H1 (cell line): ENCODE measurements at regions not wholly inside any gene's neighbourhood (a gene's known extent, or its start where the extent isn't known, plus 50 kb on each side); places are given as distances from the start of the nearest gene placed in this dataset.

Source experiments
- CTCF ChIA-PET: fragments of 300-600 bp; sonication (Branson Sonifier 250); formaldehyde crosslinking; loops from one replicate; lab custom pipeline; 2021; ENCODE audit not compliant: partially characterized antibody; lab: Charles Lee
- POLR2A ChIA-PET: fragments of 300-600 bp; sonication (Branson Sonifier 250); formaldehyde crosslinking; loops from one replicate; lab custom pipeline; 2021; ENCODE audit warnings: inconsistent platforms; ENCODE audit not compliant: partially characterized antibody; lab: Charles Lee
- DNase-seq, 2 experiments: peaks; one replicate each; pipeline versions ENCODE4 v3.0.0 to v3.0.0-alpha.2; 2010 to 2022; ENCODE audit warnings: low spot score in 2 of 2, low read depth in 1 of 2, mixed read lengths in 1 of 2
- FAIRE-seq: peaks from 2 replicates; lab custom pipeline; 2011; peaks lifted over from hg19 to GRCh38; lab: Jason Lieb, UNC
- H2AFZ ChIP-seq: 2 replicates; pipeline ENCODE4 v1.8.1; 2012; ENCODE audit warnings: low read length, inconsistent platforms
- H2AK5ac ChIP-seq: 2 replicates; pipeline ENCODE4 v1.6.1; 2013; ENCODE audit warnings: low read depth, low read length
- H2BK120ac ChIP-seq: replicated peaks from 2 replicates; pipeline ENCODE3; 2013; ENCODE audit warnings: low read depth, low read length, inconsistent platforms
- H2BK12ac ChIP-seq: 2 replicates; pipeline ENCODE4 v1.6.1; 2013; ENCODE audit warnings: low read depth, low read length
- H2BK15ac ChIP-seq: 2 replicates; pipeline ENCODE4 v1.6.1; 2013; ENCODE audit warnings: low read length
- H2BK20ac ChIP-seq: 2 replicates; pipeline ENCODE4 v1.6.1; 2013; ENCODE audit warnings: low read length
- H2BK5ac ChIP-seq: 2 replicates; pipeline ENCODE4 v1.6.1; 2013; ENCODE audit warnings: low read depth, low read length
- H3K14ac ChIP-seq: 2 replicates; pipeline ENCODE4 v1.6.1; 2013; ENCODE audit warnings: inconsistent platforms; ENCODE audit not compliant: insufficient read length
- H3K18ac ChIP-seq: 2 replicates; pipeline ENCODE4 v1.6.1; 2013; ENCODE audit warnings: low read length; ENCODE audit errors: extremely low read depth
- H3K23ac ChIP-seq: 2 replicates; pipeline ENCODE4 v1.6.1; 2013; ENCODE audit warnings: inconsistent platforms; ENCODE audit not compliant: insufficient read length
- H3K23me2 ChIP-seq: 2 replicates; pipeline ENCODE4 v1.6.1; 2013; ENCODE audit warnings: low read depth, low read length
- H3K27ac ChIP-seq: 2 replicates; pipeline ENCODE4 v1.6.1; 2011; ENCODE audit warnings: low read depth, low read length, inconsistent platforms
- H3K27me3 ChIP-seq, 4 experiments: replicated peaks in 1 of 4; 1 replicate in 1 of 4; 2 replicates in 3 of 4; pipeline versions ENCODE4 v1.6.1 to v1.8.1; 2011 to 2013; ENCODE audit warnings: low read length in 3 of 4, mild to moderate bottlenecking in 3 of 4, inconsistent platforms in 2 of 4, mixed read lengths in 2 of 4, moderate library complexity in 1 of 4; ENCODE audit not compliant: control insufficient read depth in 3 of 4, insufficient read depth in 3 of 4; ENCODE audit errors: extremely low read depth in 1 of 4
- H3K36me3 ChIP-seq, 4 experiments: 2 replicates each; pipeline versions ENCODE4 v1.6.1 to v1.8.1; 2011 to 2013; ENCODE audit warnings: mild to moderate bottlenecking in 4 of 4, low read length in 3 of 4, moderate library complexity in 2 of 4, control low read depth in 1 of 4, inconsistent platforms in 1 of 4; ENCODE audit not compliant: insufficient read depth in 4 of 4, control insufficient read depth in 2 of 4
- H3K4ac ChIP-seq: replicated peaks from 2 replicates; pipeline ENCODE3; 2013; ENCODE audit warnings: low read length, low read depth, mixed read lengths, inconsistent platforms; ENCODE audit not compliant: insufficient read length
- H3K4me1 ChIP-seq, 4 experiments: replicated peaks in 1 of 4; 1 replicate in 1 of 4; 2 replicates in 3 of 4; pipeline versions ENCODE4 v1.6.1 to v1.8.1; 2011 to 2013; ENCODE audit warnings: low read length in 3 of 4, inconsistent platforms in 2 of 4, mixed read lengths in 1 of 4; ENCODE audit not compliant: insufficient read depth in 4 of 4, control insufficient read depth in 3 of 4
- H3K4me2 ChIP-seq, 2 experiments: 2 replicates each; pipeline versions ENCODE4 v1.6.1 to v1.8.1; 2011 to 2013; ENCODE audit warnings: low read depth in 2 of 2, low read length in 2 of 2, control low read depth in 1 of 2, inconsistent platforms in 1 of 2, mild to moderate bottlenecking in 1 of 2; ENCODE audit not compliant: insufficient read depth in 1 of 2
- H3K4me3 ChIP-seq, 4 experiments: fragments of 200-600, 300-600 bp in 1 of 4; sonication (generic), shearing (Covaris generic), sonication (Bioruptor Twin) in 1 of 4; 2 replicates each; pipeline versions ENCODE4 v1.5.1 to v1.8.1; 2011 to 2016; ENCODE audit warnings: low read length in 4 of 4, low read depth in 3 of 4, control low read depth in 2 of 4, inconsistent platforms in 2 of 4, mild to moderate bottlenecking in 2 of 4, mixed read lengths in 1 of 4, moderate library complexity in 1 of 4; ENCODE audit not compliant: insufficient read depth in 2 of 4; ENCODE audit errors: extremely low read depth in 1 of 4
- H3K56ac ChIP-seq: replicated peaks from 2 replicates; pipeline ENCODE3; 2013; ENCODE audit warnings: low read depth, mild to moderate bottlenecking, mixed read lengths, low read length, inconsistent platforms; ENCODE audit not compliant: insufficient read length
- H3K79me1 ChIP-seq: 2 replicates; pipeline ENCODE4 v1.6.1; 2013; ENCODE audit warnings: low read depth, low read length, control low read depth
- H3K79me2 ChIP-seq, 2 experiments: 2 replicates each; pipeline versions ENCODE4 v1.6.1 to v1.8.1; 2012 to 2013; ENCODE audit warnings: low read length in 2 of 2, mild to moderate bottlenecking in 2 of 2, inconsistent platforms in 1 of 2; ENCODE audit not compliant: insufficient read depth in 2 of 2, control insufficient read depth in 1 of 2
- H3K9ac ChIP-seq, 4 experiments: replicated peaks in 1 of 4; 1 replicate in 1 of 4; 2 replicates in 3 of 4; pipeline versions ENCODE4 v1.6.1 to v1.8.1; 2011 to 2013; ENCODE audit warnings: low read depth in 3 of 4, low read length in 3 of 4, control low read depth in 2 of 4, mild to moderate bottlenecking in 2 of 4, moderate library complexity in 2 of 4, inconsistent platforms in 1 of 4; ENCODE audit errors: extremely low read depth in 1 of 4
- H3K9me3 ChIP-seq, 2 experiments: 2 replicates each; pipeline versions ENCODE4 v1.6.1 to v1.8.1; 2012 to 2013; ENCODE audit warnings: mild to moderate bottlenecking in 2 of 2, moderate library complexity in 2 of 2, control low read depth in 1 of 2, inconsistent platforms in 1 of 2, low read depth in 1 of 2, low read length in 1 of 2, mixed read lengths in 1 of 2; ENCODE audit not compliant: insufficient read depth in 2 of 2
- H4K20me1 ChIP-seq, 2 experiments: replicated peaks in 1 of 2; 2 replicates each; pipeline versions ENCODE3 to v1.8.1; 2011 to 2013; ENCODE audit warnings: inconsistent platforms in 2 of 2, low read length in 2 of 2, mild to moderate bottlenecking in 1 of 2; ENCODE audit not compliant: insufficient read depth in 2 of 2, control insufficient read depth in 1 of 2
- H4K5ac ChIP-seq: 2 replicates; pipeline ENCODE4 v1.6.1; 2013; ENCODE audit warnings: low read length, low read depth, mixed read lengths, inconsistent platforms; ENCODE audit not compliant: insufficient read length
- H4K8ac ChIP-seq: 2 replicates; pipeline ENCODE4 v1.8.0; 2013; ENCODE audit warnings: mild to moderate bottlenecking, moderate library complexity, low read length, inconsistent platforms; ENCODE audit not compliant: insufficient read depth; ENCODE audit errors: extremely low read depth
- H4K91ac ChIP-seq: replicated peaks from 2 replicates; pipeline ENCODE3; 2013; ENCODE audit warnings: low read length, mixed read lengths, inconsistent platforms; ENCODE audit not compliant: insufficient read length
- CEBPB ChIP-seq: IDR thresholded peaks from 2 replicates; pipeline ENCODE4 v1.6.1; 2012; ENCODE audit warnings: low read depth, low read length
- GTF2F1 ChIP-seq: IDR thresholded peaks from 2 replicates; pipeline ENCODE4 v1.6.1; 2012; ENCODE audit warnings: low read depth, low read length, improper control_type of control experiment, borderline replicate concordance
- USF2 ChIP-seq: IDR thresholded peaks from 2 replicates; pipeline ENCODE4 v1.6.1; 2011; ENCODE audit warnings: low read length, improper control_type of control experiment
- WGBS, 2 experiments: shearing (Covaris generic) in 1 of 2; methylation state at CpG; one replicate each; pipeline versions ENCODE4 v1.1.6 to v1.1.7; 2013 to 2015; ENCODE audit warnings: low lambda C conversion rate in 2 of 2, mixed read lengths in 2 of 2, inconsistent platforms in 1 of 2, low coverage in 1 of 2, missing lambda C conversion rate in 1 of 2; ENCODE audit not compliant: insufficient replicate concordance in 2 of 2, insufficient coverage in 1 of 2, insufficient read length in 1 of 2; ENCODE audit errors: extremely low coverage in 1 of 2, missing lambda C conversion rate in 1 of 2; 5-methylcytosine and 5-hydroxymethylcytosine counted together

GRCh38 chr5:74946471-74946870 is 80.3 kb upstream of the FAM169A start:
- Histone ChIP-seq H4K5ac (no peak overlapping the region), H2AFZ (no peak overlapping the region), H3K4me3 (no peak overlapping the region), H4K8ac (no peak overlapping the region), H3K56ac (no peak overlapping the region), H3K79me1 (no peaks in the 10 kb centered on the region), H4K91ac (no peak overlapping the region), H3K79me2 (no peaks in the 10 kb centered on the region), H3K27me3 (no peaks in the 10 kb centered on the region), H3K23me2 (peaks cover 2% of the 10 kb centered on the region; the same call in 1 of the 2 replicates), H3K23ac (no peak overlapping the region), H3K4me1 (peaks cover 3 to 8% (median 5%) of the 10 kb centered on the region in 4 experiments; a peak in 5 of 7 replicates), H2BK15ac (no peak overlapping the region), H3K4ac (no peak overlapping the region), H2AK5ac (no peak overlapping the region), H3K9me3 (no peaks in the 10 kb centered on the region), H3K18ac (no peak overlapping the region), H4K20me1 (no peaks in the 10 kb centered on the region), H2BK12ac (no peak overlapping the region), H3K27ac (no peak overlapping the region), H2BK20ac (no peak overlapping the region), H3K36me3 (no peaks in the 10 kb centered on the region), H3K14ac (no peak overlapping the region), H3K4me2 (no peak overlapping the region), H2BK5ac (no peak overlapping the region), H3K9ac (no peak overlapping the region), H2BK120ac (no peak overlapping the region)
- WGBS, 2 experiments, result 91% methylated on average over 4 of the region's 4 CpGs; no CpG with 5 or more reads in 1 of the 2 experiments
- ChIA-PET POLR2A (no interaction called here), CTCF (interaction anchor here (1.7 kb wide), 1 partner anchor 15 kb away, joined by 5 read pairs; no protein-coding TSS in a partner anchor)
- no peak for DNase-seq
- TF ChIP-seq USF2, result no peak
- no peak for TF ChIP-seq CEBPB
- TF ChIP-seq GTF2F1, result no peak
- no peak for FAIRE-seq
